ENCODE measurements at regions not wholly inside any gene's neighbourhood (a gene's known extent, or its start where the extent isn't known, plus 50 kb on each side); places are given as distances from the start of the nearest gene placed in this dataset.

DNA sequence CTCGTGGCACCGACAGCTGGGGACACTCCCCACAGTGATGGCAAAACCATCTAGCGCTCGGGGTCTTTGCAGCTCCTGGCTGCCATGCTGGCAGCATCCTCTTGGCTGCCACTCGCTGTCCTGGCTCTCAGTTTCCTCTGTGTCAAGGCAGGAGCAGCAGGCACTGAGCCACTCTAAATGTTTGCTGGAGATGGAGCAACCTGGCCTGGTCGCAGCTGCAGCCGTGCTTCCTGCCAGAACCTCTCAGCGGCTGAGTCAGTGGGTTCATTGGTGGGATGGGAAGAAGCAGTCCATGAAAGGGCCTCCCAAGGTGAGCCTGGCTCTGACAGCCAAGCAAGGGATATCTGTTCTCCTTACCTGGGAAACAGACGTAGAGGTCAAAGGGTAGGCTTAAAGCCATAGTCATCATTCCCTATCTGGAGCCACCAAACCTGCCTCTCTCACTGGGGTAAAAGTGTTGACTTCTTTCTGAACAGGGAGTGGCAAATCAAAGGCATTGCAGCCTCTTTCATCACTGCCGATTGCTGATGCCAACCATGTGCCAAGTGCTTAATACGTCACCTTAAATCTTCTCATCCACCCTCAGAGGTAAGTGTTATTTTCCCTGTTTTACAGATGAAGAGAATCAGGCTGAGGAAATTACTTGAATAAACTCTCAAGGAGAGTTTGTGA lies 304.8 kb upstream of the ZNF462 start:
- peak overlapping the region; percentile 12 for H3K27ac Mint-ChIP-seq
- H3K36me3 Mint-ChIP-seq = peaks cover 5% of the 10 kb centered on the region
- peaks cover 9% of the 10 kb centered on the region for H3K9me3 Mint-ChIP-seq
- DNase-seq (ENCODE audit: low spot score in 2 of 2, unreplicated experiment in 2 of 2) = no peak
- no peaks in the 10 kb centered on the region for H3K27me3 Mint-ChIP-seq (ENCODE audit: low read depth)
- no peak for TF ChIP-seq CTCF (IDR thresholded peaks at IDR 0.05; ENCODE audit: unreplicated experiment)
- H3K4me3 Mint-ChIP-seq = no peak overlapping the region
- H3K4me1 Mint-ChIP-seq = peaks cover 10% of the 10 kb centered on the region

- H3K27me3 Mint-ChIP-seq (ENCODE audit: low read depth) = no peaks in the 10 kb centered on the region
- TF ChIP-seq CTCF (IDR thresholded peaks at IDR 0.05; ENCODE audit: unreplicated experiment) = peak; percentile 48
- H3K36me3 Mint-ChIP-seq = no peaks in the 10 kb centered on the region
- DNase-seq (ENCODE audit: low spot score in 2 of 2, unreplicated experiment in 2 of 2) = no peak
- H3K4me1 Mint-ChIP-seq = peaks cover 10% of the 10 kb centered on the region
- H3K4me3 Mint-ChIP-seq = no peak overlapping the region
- no peaks in the 10 kb centered on the region for H3K9me3 Mint-ChIP-seq
- no peak overlapping the region for H3K27ac Mint-ChIP-seq
Observed at GRCh38 chr9:106560540-106560939, 302.4 kb upstream of the ZNF462 start.

DNA sequence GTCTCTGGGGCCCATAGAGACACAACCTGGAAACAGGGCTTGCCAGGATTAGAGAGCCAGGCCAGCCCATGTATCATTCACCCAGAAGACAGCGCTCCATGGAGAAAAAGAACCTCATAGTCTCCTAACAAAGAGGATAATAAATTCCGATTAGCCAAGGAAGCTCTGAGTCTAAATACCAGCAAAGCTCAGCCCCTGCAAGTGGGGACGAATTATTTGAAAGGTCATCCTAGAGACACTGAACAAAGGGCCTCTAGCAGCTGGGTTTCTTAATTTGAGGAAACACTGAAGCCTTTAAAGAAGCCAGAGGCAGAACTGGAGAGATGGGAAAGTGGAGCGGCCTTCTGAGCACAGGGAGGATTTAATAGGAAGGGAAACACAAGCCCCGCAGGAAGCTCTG lies 287.1 kb upstream of the ZNF462 start:
- Mint-ChIP-seq H3K9me3 (peaks cover 31% of the 10 kb centered on the region), H3K27me3 (ENCODE audit: low read depth) (no peaks in the 10 kb centered on the region), H3K36me3 (no peaks in the 10 kb centered on the region), H3K27ac (peak overlapping the region; percentile 87), H3K4me3 (no peak overlapping the region), H3K4me1 (peaks cover 20% of the 10 kb centered on the region)
- no peak for TF ChIP-seq CTCF (IDR thresholded peaks at IDR 0.05; ENCODE audit: unreplicated experiment)
- DNase-seq (ENCODE audit: low spot score in 2 of 2, unreplicated experiment in 2 of 2) = no peak

GRCh38 chr9:106576232-106576760 lies 286.7 kb upstream of the ZNF462 start:
- no peak overlapping the region for H3K4me3 Mint-ChIP-seq
- no peaks in the 10 kb centered on the region for H3K36me3 Mint-ChIP-seq
- peaks cover 28% of the 10 kb centered on the region for H3K9me3 Mint-ChIP-seq
- H3K27ac Mint-ChIP-seq = peak overlapping the region; percentile 87
- H3K27me3 Mint-ChIP-seq (ENCODE audit: low read depth) = no peaks in the 10 kb centered on the region
- peaks cover 20% of the 10 kb centered on the region for H3K4me1 Mint-ChIP-seq
- TF ChIP-seq CTCF (IDR thresholded peaks at IDR 0.05; ENCODE audit: unreplicated experiment) = no peak
- DNase-seq (ENCODE audit: low spot score in 2 of 2, unreplicated experiment in 2 of 2) = no peak

GRCh38 chr9:106577121-106577520 lies 285.8 kb upstream of the ZNF462 start:
- no peak for DNase-seq (ENCODE audit: low spot score in 2 of 2, unreplicated experiment in 2 of 2)

More at GRCh38 chr9:106577121-106577520, 285.8 kb upstream of the ZNF462 start:
- peaks cover 20% of the 10 kb centered on the region for H3K4me1 Mint-ChIP-seq
- no peak for TF ChIP-seq CTCF (IDR thresholded peaks at IDR 0.05; ENCODE audit: unreplicated experiment)
- H3K4me3 Mint-ChIP-seq = no peak overlapping the region
- H3K27me3 Mint-ChIP-seq (ENCODE audit: low read depth) = no peaks in the 10 kb centered on the region
- no peaks in the 10 kb centered on the region for H3K36me3 Mint-ChIP-seq
- peaks cover 21% of the 10 kb centered on the region for H3K9me3 Mint-ChIP-seq
- H3K27ac Mint-ChIP-seq = peak overlapping the region; percentile 25

Measured in mesothelial cell of epicardium (in vitro differentiated cells).